Heart right ventricle (tissue), 16 donors: ENCODE measurements at regions not wholly inside any gene's neighbourhood (a gene's known extent, or its start where the extent isn't known, plus 50 kb on each side); places are given as distances from the start of the nearest gene placed in this dataset.

ENCODE experiments used
- ATAC-seq, 8 donors: fragments of 200-7000 bp; cut with Tn5 transposase; one replicate each; pipeline ENCODE4 v1.9.1; 2020; ENCODE audit warnings: mild to moderate bottlenecking in 8 of 8, moderate library complexity in 8 of 8, moderate number of reproducible peaks in 1 of 8
- DNase-seq, 2 donors: peaks; one replicate each; pipeline ENCODE4 v3.0.0-alpha.2; 2020
- H3K27ac ChIP-seq, 10 donors: fragments of 200-600 bp; sonication (generic) in 2 of 10; one replicate each; pipeline versions ENCODE4 v1.5.0 to v1.8.0; 2020 to 2022; ENCODE audit warnings: mild to moderate bottlenecking in 3 of 10
- H3K27me3 ChIP-seq, 7 donors: fragments of 200-600 bp; one replicate each; pipeline ENCODE4 v1.8.0; 2021 to 2022; ENCODE audit warnings: mild to moderate bottlenecking in 2 of 7
- H3K36me3 ChIP-seq, 9 donors: fragments of 200-600 bp; sonication (generic) in 1 of 9; one replicate each; pipeline versions ENCODE4 v1.5.0 to v1.8.0; 2020 to 2022; ENCODE audit warnings: mild to moderate bottlenecking in 2 of 9
- H3K4me1 ChIP-seq, 9 donors: fragments of 200-600 bp; sonication (generic) in 1 of 9; one replicate each; pipeline versions ENCODE4 v1.5.0 to v1.8.0; 2020 to 2022; ENCODE audit warnings: mild to moderate bottlenecking in 4 of 9
- H3K4me3 ChIP-seq, 10 donors: fragments of 200-600 bp; sonication (generic) in 2 of 10; one replicate each; pipeline versions ENCODE4 v1.5.0 to v1.8.0; 2020 to 2022; ENCODE audit warnings: mild to moderate bottlenecking in 7 of 10, moderate library complexity in 2 of 10
- H3K9me3 ChIP-seq, 11 donors: fragments of 200-600 bp in 10 of 11; sonication (generic) in 2 of 11; one replicate each; pipeline versions ENCODE4 v1.5.0 to v1.8.0; 2013 to 2022; ENCODE audit warnings: mild to moderate bottlenecking in 2 of 11, control low read depth in 1 of 11, moderate library complexity in 1 of 11
- CTCF ChIP-seq, 9 donors: fragments of 200-600 bp; sonication (generic) in 2 of 9; IDR thresholded peaks; one replicate each; pipeline versions ENCODE4 v1.5.0 to v1.8.0; 2021 to 2022; ENCODE audit warnings: antibody characterized with exemption in 9 of 9, mild to moderate bottlenecking in 5 of 9, moderate library complexity in 1 of 9
- WGBS, 2 donors: extraction: QIAGEN DNeasy Blood & Tissue Kit; methylation state at CpG; one replicate each; pipeline ENCODE4 v1.1.7; 2013; ENCODE audit warnings: inconsistent platforms in 1 of 2; 5-methylcytosine and 5-hydroxymethylcytosine counted together
- intact Hi-C, 10 donors: fragments of 100-400 bp; cut with DNase I; formaldehyde crosslinking; loops; one replicate each; pipeline versions ENCODE4 v1.11.1 to v1.14.2; 2022
- donor health status: Arrhythmogenic right ventricular cardiomyopathy.
- donor health status: ischemic (EF 13 %, LVEDD 7.1; RV severe dilation, severe dysfunction).
- donor health status: healthy with polysubstance abuse.
- donor health status: DM: no; HTN: yes; CAD: no.
- donor health status: DM: no; HTN: no; CAD: no.
- donor health status: ischemic (EF 25% LVEDD 6.9; RV normal size, moderate dysfunction).
- donor health status: ischemic (EF 25% LVEDD 5.7; RV mildly dilated, moderate dysfunction).
- donor health status: healthy.
- donor health status: DM: yes; HTN: yes; CAD: no.
- donor health status: Ischemic cardiomyopathy.
- donor health status: ischemic (EF 35%, LVEDD 5.7; RV mildly dilated, moderate dysfunction).
- donor health status: nonischemic (EF 11% LVEDD 7.7; RV severe dilation, severe dysfunction).
- donor health status: DM: yes; HTN: yes; CAD: no.
- donor health status: PGD.
- donor health status: ischemic (EF 29% LVEDD 5.4; RV normal size, mild dysfunction).
- donor health status: nonischemic (EF 23%, LVEDD 6.1; RV moderate dilation, normal function).

GRCh38 chr5:63794979-63795378, 167.3 kb downstream of the HTR1A start:
- no peak overlapping the region for H3K4me3 ChIP-seq
- ATAC-seq = no peak
- DNase-seq = no peak
- peaks cover 0 to 15% (median 7%) of the 10 kb centered on the region in 11 donors for H3K9me3 ChIP-seq
- intact Hi-C loops = no loop called here
- H3K4me1 ChIP-seq = no peaks in the 10 kb centered on the region
- no peak overlapping the region for H3K27ac ChIP-seq
- no peaks in the 10 kb centered on the region for H3K27me3 ChIP-seq
- TF ChIP-seq CTCF (IDR thresholded peaks at IDR 0.05) = no peak
- no peaks in the 10 kb centered on the region for H3K36me3 ChIP-seq
- WGBS, 2 donors = 61 to 69% methylated on average over 2 of the region's 2 CpGs

GRCh38 chr5:63794296-63794695, 167.9 kb downstream of the HTR1A start:
- Histone ChIP-seq H3K4me3 (no peak overlapping the region), H3K27me3 (no peaks in the 10 kb centered on the region), H3K36me3 (no peaks in the 10 kb centered on the region), H3K27ac (no peak overlapping the region), H3K4me1 (no peaks in the 10 kb centered on the region), H3K9me3 (peaks cover 0 to 15% (median 4%) of the 10 kb centered on the region in 11 donors)
- ATAC-seq (no peak), DNase-seq (no peak)
- intact Hi-C loops = no loop called here
- no peak for TF ChIP-seq CTCF (IDR thresholded peaks at IDR 0.05)

- TF ChIP-seq CTCF (IDR thresholded peaks at IDR 0.05) = no peak
- Histone ChIP-seq H3K27ac (no peak overlapping the region), H3K9me3 (peaks cover 0 to 11% (median 0%) of the 10 kb centered on the region in 11 donors), H3K27me3 (no peaks in the 10 kb centered on the region), H3K4me3 (no peak overlapping the region), H3K36me3 (no peaks in the 10 kb centered on the region), H3K4me1 (no peaks in the 10 kb centered on the region)
- WGBS, 2 donors = 96 to 100% methylated on average over 1 of the region's 1 CpG
- DNase-seq (no peak), ATAC-seq (no peak)
- intact Hi-C loops = no loop called here
These were observed 187.3 kb downstream of the HTR1A start for GRCh38 chr5:63774939-63775338.

- Histone ChIP-seq H3K4me3 (no peak overlapping the region), H3K4me1 (no peaks in the 10 kb centered on the region), H3K36me3 (no peaks in the 10 kb centered on the region), H3K27ac (no peak overlapping the region), H3K27me3 (no peaks in the 10 kb centered on the region), H3K9me3 (peaks cover 0 to 9% (median 0%) of the 10 kb centered on the region in 11 donors)
- TF ChIP-seq CTCF (IDR thresholded peaks at IDR 0.05) = no peak
- intact Hi-C loops = no loop called here
- ATAC-seq (no peak), DNase-seq (no peak)
- WGBS, 2 donors = 66 to 70% methylated on average over 4 of the region's 4 CpGs
These were observed 194.0 kb downstream of the HTR1A start for GRCh38 chr5:63768221-63768620.

GRCh38 chr5:63760965-63761364, 201.3 kb downstream of the HTR1A start:
- 75 to 82% methylated on average over 5 of the region's 5 CpGs for WGBS, 2 donors
- intact Hi-C loops = no loop called here

More at GRCh38 chr5:63760965-63761364, 201.3 kb downstream of the HTR1A start:
- no peak overlapping the region for H3K27ac ChIP-seq
- H3K4me1 ChIP-seq = no peaks in the 10 kb centered on the region
- TF ChIP-seq CTCF (IDR thresholded peaks at IDR 0.05) = no peak
- peaks cover 0 to 4% (median 0%) of the 10 kb centered on the region in 11 donors for H3K9me3 ChIP-seq
- H3K36me3 ChIP-seq = no peaks in the 10 kb centered on the region
- DNase-seq = no peak
- no peak overlapping the region for H3K4me3 ChIP-seq
- no peak for ATAC-seq
- no peaks in the 10 kb centered on the region for H3K27me3 ChIP-seq
